A549 (cell line): ENCODE measurements at regions not wholly inside any gene's neighbourhood (a gene's known extent, or its start where the extent isn't known, plus 50 kb on each side); places are given as distances from the start of the nearest gene placed in this dataset.

Experiments
- ATAC-seq, 2 experiments: fragments of 200-7000 bp in 1 of 2; fragments of >200 bp in 1 of 2; cut with Nextera tagmentation in 1 of 2; cut with Tn5 transposase in 1 of 2; 3 replicates each; pipeline versions ENCODE4 v1.8.0 to v1.9.1; 2018 to 2020; ENCODE audit warnings: mild to moderate bottlenecking in 1 of 2, moderate library complexity in 1 of 2
- CTCF ChIA-PET: fragments of 300-600 bp; sonication (Branson Sonifier 250); formaldehyde crosslinking; extraction: SDS; loops from one replicate; lab custom pipeline; 2021; ENCODE audit warnings: antibody characterized with exemption, inconsistent platforms; lab: Yijun Ruan, JAX
- POLR2A ChIA-PET: fragments of 350-600 bp; formaldehyde crosslinking; extraction: SDS; loops from one replicate; lab custom pipeline; 2021; ENCODE audit warnings: antibody characterized with exemption, inconsistent platforms; lab: Yijun Ruan, JAX
- DNase-seq, 2 experiments: peaks; one replicate each; pipeline versions ENCODE4 v3.0.0 to v3.0.0-alpha.2; 2011 to 2016; ENCODE audit warnings: low read depth in 1 of 2, low spot score in 1 of 2
- FAIRE-seq: peaks from 2 replicates; lab custom pipeline; 2011; peaks lifted over from hg19 to GRCh38; lab: Jason Lieb, UNC
- H3K27ac ChIP-seq, 2 experiments: fragments of >200 bp; sonication (Bioruptor Twin); formaldehyde crosslinking; 3 replicates each; pipeline ENCODE4 v1.5.1; 2016 to 2017
- H3K4me1 ChIP-seq: fragments of >200 bp; sonication (Bioruptor Twin); formaldehyde crosslinking; 3 replicates; pipeline ENCODE4 v1.6.1; 2016
- H3K4me2 ChIP-seq: fragments of >200 bp; sonication (Bioruptor Twin); formaldehyde crosslinking; 3 replicates; pipeline ENCODE4 v1.6.1; 2016
- H3K4me3 ChIP-seq: fragments of >200 bp; sonication (Bioruptor Twin); formaldehyde crosslinking; 3 replicates; pipeline ENCODE4 v1.5.1; 2016
- H3K9me3 ChIP-seq: fragments of >200 bp; sonication (Bioruptor Twin); formaldehyde crosslinking; 3 replicates; pipeline ENCODE4 v1.6.1; 2016
- ATOH8 ChIP-seq: fragments of 250-450 bp; sonication (Bioruptor Pico); IDR thresholded peaks from 2 replicates; pipeline ENCODE4 v1.5.0; 2020; ENCODE audit warnings: low read depth, mild to moderate bottlenecking, moderate library complexity
- CTCF ChIP-seq: fragments of >200 bp; sonication (Bioruptor Twin); formaldehyde crosslinking; IDR thresholded peaks from 3 replicates; pipeline ENCODE4 v1.5.1; 2016
- EHF ChIP-seq: fragments of 250-450 bp; sonication (Bioruptor Pico); IDR thresholded peaks from 2 replicates; pipeline ENCODE4 v1.5.0; 2020; ENCODE audit warnings: mild to moderate bottlenecking
- EHMT2 ChIP-seq: fragments of 200-600 bp; sonication (generic); IDR thresholded peaks from 2 replicates; pipeline ENCODE4 v1.6.1; 2016; ENCODE audit warnings: antibody characterized with exemption, low read depth, mild to moderate bottlenecking, moderate library complexity
- EP300 ChIP-seq, 2 experiments: fragments of >200 bp; sonication (Bioruptor Twin); formaldehyde crosslinking; IDR thresholded peaks; 2 replicates in 1 of 2; 3 replicates in 1 of 2; pipeline ENCODE4 v1.6.1; 2016 to 2017
- ESRRA ChIP-seq: fragments of 150-350 bp; IDR thresholded peaks from 2 replicates; pipeline ENCODE4 v1.6.1; 2014; ENCODE audit warnings: mild to moderate bottlenecking, low read length, borderline replicate concordance
- FOSB ChIP-seq: fragments of 250-450 bp; sonication (Bioruptor Pico); IDR thresholded peaks from 2 replicates; pipeline ENCODE4 v1.5.0; 2020; ENCODE audit warnings: mild to moderate bottlenecking, moderate library complexity
- FOXS1 ChIP-seq: fragments of 250-450 bp; sonication (Bioruptor Pico); IDR thresholded peaks from 2 replicates; pipeline ENCODE4 v1.5.0; 2020; ENCODE audit warnings: mild to moderate bottlenecking, moderate library complexity
- GATA3 ChIP-seq: IDR thresholded peaks from 2 replicates; pipeline ENCODE4 v1.6.1; 2012; ENCODE audit warnings: borderline replicate concordance
- HDAC2 ChIP-seq: fragments of 200-600 bp; sonication (generic); IDR thresholded peaks from 2 replicates; pipeline ENCODE4 v1.6.1; 2016
- HEYL ChIP-seq: fragments of 250-450 bp; sonication (Bioruptor Pico); IDR thresholded peaks from 2 replicates; pipeline ENCODE4 v1.8.0; 2021; ENCODE audit warnings: mild to moderate bottlenecking, moderate library complexity
- HOXB13 ChIP-seq: fragments of 250-450 bp; sonication (Bioruptor Pico); IDR thresholded peaks from 2 replicates; pipeline ENCODE4 v1.5.0; 2020; ENCODE audit warnings: low read depth, mild to moderate bottlenecking, moderate library complexity
- HOXB5 ChIP-seq: fragments of 250-450 bp; sonication (Bioruptor Pico); IDR thresholded peaks from 2 replicates; pipeline ENCODE4 v1.5.0; 2020; ENCODE audit warnings: mild to moderate bottlenecking, moderate library complexity
- JUNB ChIP-seq: fragments of >200 bp; sonication (Bioruptor Twin); formaldehyde crosslinking; IDR thresholded peaks from 2 replicates; pipeline ENCODE4 v1.6.1; 2016
- KDM1A ChIP-seq: fragments of 200-600 bp; sonication (generic); IDR thresholded peaks from 2 replicates; pipeline ENCODE4 v1.6.1; 2016; ENCODE audit warnings: low read depth, mild to moderate bottlenecking
- KDM5A ChIP-seq: fragments of 200-600 bp; sonication (generic); IDR thresholded peaks from 2 replicates; pipeline ENCODE4 v1.6.1; 2016; ENCODE audit warnings: antibody characterized with exemption, mild to moderate bottlenecking
- MAZ ChIP-seq: fragments of 150-350 bp; IDR thresholded peaks from 2 replicates; pipeline ENCODE4 v1.6.1; 2014; ENCODE audit warnings: antibody characterized with exemption, low read depth, low read length, borderline replicate concordance
- PHF8 ChIP-seq: fragments of 200-600 bp; sonication (generic); IDR thresholded peaks from 2 replicates; pipeline ENCODE4 v1.6.1; 2016; ENCODE audit warnings: low read depth, mild to moderate bottlenecking, antibody characterized with exemption, moderate library complexity, borderline replicate concordance
- RAD21 ChIP-seq, 2 experiments: fragments of >200 bp in 1 of 2; sonication (Bioruptor Twin) in 1 of 2; formaldehyde crosslinking in 1 of 2; IDR thresholded peaks in 1 of 2; conservative IDR thresholded peaks in 1 of 2; 2 replicates in 1 of 2; 3 replicates in 1 of 2; pipeline ENCODE4 v1.6.1; 2012 to 2018; ENCODE audit warnings: inconsistent platforms in 1 of 2
- RCOR1 ChIP-seq: fragments of 150-350 bp; IDR thresholded peaks from 2 replicates; pipeline ENCODE4 v1.6.1; 2014; ENCODE audit warnings: antibody characterized with exemption, low read length, low read depth
- RFX5 ChIP-seq: fragments of 450-650 bp; IDR thresholded peaks from 2 replicates; pipeline ENCODE4 v1.7.1; 2014; ENCODE audit warnings: antibody characterized with exemption, mild to moderate bottlenecking, moderate library complexity
- SREBF2 ChIP-seq: fragments of 450-650 bp; IDR thresholded peaks from 2 replicates; pipeline ENCODE4 v1.6.1; 2014; ENCODE audit warnings: mild to moderate bottlenecking, moderate library complexity
- ZNF302 ChIP-seq: fragments of 250-450 bp; sonication (Bioruptor Pico); IDR thresholded peaks from 2 replicates; pipeline ENCODE4 v1.9.0; 2021; ENCODE audit warnings: inconsistent platforms, mild to moderate bottlenecking, moderate library complexity
- ZSCAN20 ChIP-seq: fragments of 250-450 bp; sonication (Bioruptor Pico); IDR thresholded peaks from 2 replicates; pipeline ENCODE4 v1.8.0; 2022; ENCODE audit warnings: mild to moderate bottlenecking, moderate library complexity
- WGBS: methylation state at CpG from one replicate; pipeline ENCODE4 v1.1.6; 2017; ENCODE audit errors: missing lambda C conversion rate; 5-methylcytosine and 5-hydroxymethylcytosine counted together
- TF ChIP-seq, protein P1 (sequence below): fragments of 250-450 bp; sonication (Bioruptor Pico); IDR thresholded peaks from 2 replicates; pipeline ENCODE4 v1.5.0; 2021; ENCODE audit warnings: mild to moderate bottlenecking, moderate library complexity, borderline replicate concordance
- TF ChIP-seq, protein P2 (sequence below): IDR thresholded peaks from 2 replicates; pipeline ENCODE4 v1.6.1; 2012
- TF ChIP-seq, protein P3 (sequence below): fragments of >200 bp; sonication (Bioruptor Twin); formaldehyde crosslinking; IDR thresholded peaks from 2 replicates; pipeline ENCODE4 v1.6.1; 2016

- POLR2A ChIA-PET: interaction anchor here (0.8 kb wide), 1 partner anchor 102 kb away, joined by 3 read pairs; the partner anchor contains the start of gene SEC61G
- Histone ChIP-seq H3K4me3 (no peak overlapping the region), H3K4me2 (no peak overlapping the region), H3K9me3 (0 out of 3 replicates have a peak, but pooled peaks cover 3% of the 10 kb centered on the region), H3K27ac (peak overlapping the region in 1 of 2 experiments; percentile 56; a peak in 3 of 6 replicates), H3K4me1 (peaks cover 8% of the 10 kb centered on the region; the same call in 2 of the 3 replicates)
- FAIRE-seq: no peak
- no peak for DNase-seq
- ATAC-seq: no peak
- TF ChIP-seq ZSCAN20 (no peak), ESRRA (no peak), HDAC2 (no peak), HEYL (no peak), FOSB (CRISPR knock-in tag) (no peak), KDM5A (no peak), JUNB (no peak), HOXB13 (CRISPR knock-in tag) (no peak), EHMT2 (no peak), RAD21 (conservative IDR thresholded peaks at IDR 0.05 in 1 of 2, IDR thresholded peaks at IDR 0.05 in 1 of 2) (no peak), EHF (CRISPR knock-in tag) (no peak), FOXS1 (CRISPR knock-in tag) (no peak), HOXB5 (CRISPR knock-in tag) (no peak), SREBF2 (no peak), CTCF (no peak), RCOR1 (no peak), KDM1A (no peak)
- TF ChIP-seq, protein P1, sequence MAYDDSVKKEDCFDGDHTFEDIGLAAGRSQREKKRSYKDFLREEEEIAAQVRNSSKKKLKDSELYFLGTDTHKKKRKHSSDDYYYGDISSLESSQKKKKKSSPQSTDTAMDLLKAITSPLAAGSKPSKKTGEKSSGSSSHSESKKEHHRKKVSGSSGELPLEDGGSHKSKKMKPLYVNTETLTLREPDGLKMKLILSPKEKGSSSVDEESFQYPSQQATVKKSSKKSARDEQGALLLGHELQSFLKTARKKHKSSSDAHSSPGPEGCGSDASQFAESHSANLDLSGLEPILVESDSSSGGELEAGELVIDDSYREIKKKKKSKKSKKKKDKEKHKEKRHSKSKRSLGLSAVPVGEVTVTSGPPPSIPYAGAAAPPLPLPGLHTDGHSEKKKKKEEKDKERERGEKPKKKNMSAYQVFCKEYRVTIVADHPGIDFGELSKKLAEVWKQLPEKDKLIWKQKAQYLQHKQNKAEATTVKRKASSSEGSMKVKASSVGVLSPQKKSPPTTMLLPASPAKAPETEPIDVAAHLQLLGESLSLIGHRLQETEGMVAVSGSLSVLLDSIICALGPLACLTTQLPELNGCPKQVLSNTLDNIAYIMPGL: no peak
- TF ChIP-seq, protein P2, sequence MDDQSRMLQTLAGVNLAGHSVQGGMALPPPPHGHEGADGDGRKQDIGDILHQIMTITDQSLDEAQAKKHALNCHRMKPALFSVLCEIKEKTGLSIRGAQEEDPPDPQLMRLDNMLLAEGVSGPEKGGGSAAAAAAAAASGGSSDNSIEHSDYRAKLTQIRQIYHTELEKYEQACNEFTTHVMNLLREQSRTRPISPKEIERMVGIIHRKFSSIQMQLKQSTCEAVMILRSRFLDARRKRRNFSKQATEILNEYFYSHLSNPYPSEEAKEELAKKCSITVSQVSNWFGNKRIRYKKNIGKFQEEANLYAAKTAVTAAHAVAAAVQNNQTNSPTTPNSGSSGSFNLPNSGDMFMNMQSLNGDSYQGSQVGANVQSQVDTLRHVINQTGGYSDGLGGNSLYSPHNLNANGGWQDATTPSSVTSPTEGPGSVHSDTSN: no peak
- CTCF ChIA-PET: interaction anchor here (1.2 to 1.7 kb wide), 3 partner anchors 18 to 105 kb away, joined by 4 to 8 read pairs (median 4); no protein-coding TSS in a partner anchor
These were observed 101.8 kb upstream of the SEC61G start for GRCh38 chr7:54860843-54861242.

- H3K4me1 ChIP-seq: peaks cover 8% of the 10 kb centered on the region; the same call in 2 of the 3 replicates
- no peak for ATAC-seq
- H3K27ac ChIP-seq: no peak overlapping the region
- POLR2A ChIA-PET: no interaction called here
- no peak overlapping the region for H3K4me3 ChIP-seq
- no peak for TF ChIP-seq EP300 (IDR thresholded peaks at IDR 0.05)
- no peak for FAIRE-seq
- H3K4me2 ChIP-seq: no peak overlapping the region
- WGBS: 59% methylated on average over 6 of the region's 6 CpGs
- CTCF ChIA-PET: interaction anchor here (0.9 to 2.1 kb wide), 2 partner anchors 21 to 390 kb away, joined by 3 to 5 read pairs; no protein-coding TSS in a partner anchor
- no peaks in the 10 kb centered on the region for H3K9me3 ChIP-seq
- DNase-seq: no peak
These were observed 105.7 kb upstream of the SEC61G start for GRCh38 chr7:54864663-54865062.

DNA sequence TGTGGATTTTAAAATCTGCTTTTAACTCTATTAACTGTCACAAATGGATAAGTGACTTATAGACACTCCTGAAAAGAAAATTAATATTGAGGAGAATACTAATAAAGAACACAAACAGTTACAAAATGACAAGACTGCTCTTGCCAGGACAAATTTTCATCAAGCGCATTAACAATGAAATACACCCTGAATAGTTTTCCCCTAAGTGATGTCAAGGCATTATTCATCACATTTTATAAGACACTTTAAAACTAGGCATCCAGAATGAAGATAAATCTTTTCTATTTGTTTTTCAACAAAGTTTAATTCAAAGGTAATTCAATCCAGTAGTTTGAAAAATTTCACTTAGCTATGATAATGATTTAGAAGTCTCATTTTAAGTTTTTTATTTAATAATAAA, 110.5 kb upstream of the SEC61G start:
- H3K4me3 ChIP-seq: no peak overlapping the region
- ATAC-seq (no peak), DNase-seq (no peak), FAIRE-seq (no peak)
- no peak overlapping the region for H3K4me2 ChIP-seq
- peaks cover 7% of the 10 kb centered on the region for H3K4me1 ChIP-seq
- ChIA-PET POLR2A (no interaction called here), CTCF (interaction anchor here (1.4 kb wide), 1 partner anchor 9 kb away, joined by 4 read pairs; no protein-coding TSS in a partner anchor)
- WGBS: 98% methylated on average over 1 of the region's 1 CpG
- no peak overlapping the region for H3K27ac ChIP-seq
- H3K9me3 ChIP-seq: no peaks in the 10 kb centered on the region
- TF ChIP-seq HOXB5 (CRISPR knock-in tag): no peak
- TF ChIP-seq RFX5: no peak
- TF ChIP-seq, protein P1: no peak
- TF ChIP-seq, protein P3, sequence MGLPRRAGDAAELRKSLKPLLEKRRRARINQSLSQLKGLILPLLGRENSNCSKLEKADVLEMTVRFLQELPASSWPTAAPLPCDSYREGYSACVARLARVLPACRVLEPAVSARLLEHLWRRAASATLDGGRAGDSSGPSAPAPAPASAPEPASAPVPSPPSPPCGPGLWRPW: no peak
- no peak for TF ChIP-seq RAD21 (conservative IDR thresholded peaks at IDR 0.05 in 1 of 2, IDR thresholded peaks at IDR 0.05 in 1 of 2)
- TF ChIP-seq SREBF2: no peak
- TF ChIP-seq MAZ: no peak
- no peak for TF ChIP-seq JUNB
- no peak for TF ChIP-seq ATOH8
- no peak for TF ChIP-seq ZNF302 (CRISPR knock-in tag)
- TF ChIP-seq KDM5A: no peak
- TF ChIP-seq PHF8: no peak
- no peak for TF ChIP-seq GATA3
